ENCODE measurements at regions not wholly inside any gene's neighbourhood (a gene's known extent, or its start where the extent isn't known, plus 50 kb on each side); places are given as distances from the start of the nearest gene placed in this dataset.

DNA sequence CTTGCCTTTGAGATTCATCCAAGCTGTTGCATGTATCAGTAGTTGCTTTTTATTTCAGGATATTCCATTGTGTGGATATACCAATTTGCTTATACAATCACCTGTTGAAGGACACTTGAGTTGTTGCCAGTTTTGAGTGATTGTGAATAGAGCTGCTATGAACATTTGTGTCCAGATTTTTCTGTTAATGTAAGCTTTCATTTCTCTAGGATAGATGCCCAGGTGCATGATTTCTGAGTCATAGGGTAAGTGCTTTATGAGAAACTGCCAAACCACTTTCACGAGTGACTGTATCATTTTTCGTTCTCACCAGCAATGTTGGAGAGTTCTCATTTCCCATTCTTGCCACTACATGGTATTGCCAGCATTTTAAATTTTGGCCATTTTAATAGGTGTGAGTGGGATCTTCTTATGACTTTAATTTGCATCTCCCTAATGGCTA, 434.6 kb upstream of the RGS6 start:
- no peak overlapping the region for H3K4me3 ChIP-seq
- no peaks in the 10 kb centered on the region for H3K27me3 ChIP-seq
- WGBS, 5 donors, result 21 to 38% (median 29%) methylated on average over 2 of the region's 2 CpGs
- intact Hi-C loops (cut with DNase I; ENCODE audit: low total_unique reads), result no loop called here
- peaks cover 0 to 32% (median 12%) of the 10 kb centered on the region in 4 donors for H3K4me1 ChIP-seq
- no peaks in the 10 kb centered on the region for H3K9me3 ChIP-seq
- no peak for TF ChIP-seq EP300 (IDR thresholded peaks at IDR 0.05)
- no peak for TF ChIP-seq POLR2A (IDR thresholded peaks at IDR 0.05)
- TF ChIP-seq POLR2AphosphoS5 (IDR thresholded peaks at IDR 0.05), result no peak
- TF ChIP-seq, protein P1, sequence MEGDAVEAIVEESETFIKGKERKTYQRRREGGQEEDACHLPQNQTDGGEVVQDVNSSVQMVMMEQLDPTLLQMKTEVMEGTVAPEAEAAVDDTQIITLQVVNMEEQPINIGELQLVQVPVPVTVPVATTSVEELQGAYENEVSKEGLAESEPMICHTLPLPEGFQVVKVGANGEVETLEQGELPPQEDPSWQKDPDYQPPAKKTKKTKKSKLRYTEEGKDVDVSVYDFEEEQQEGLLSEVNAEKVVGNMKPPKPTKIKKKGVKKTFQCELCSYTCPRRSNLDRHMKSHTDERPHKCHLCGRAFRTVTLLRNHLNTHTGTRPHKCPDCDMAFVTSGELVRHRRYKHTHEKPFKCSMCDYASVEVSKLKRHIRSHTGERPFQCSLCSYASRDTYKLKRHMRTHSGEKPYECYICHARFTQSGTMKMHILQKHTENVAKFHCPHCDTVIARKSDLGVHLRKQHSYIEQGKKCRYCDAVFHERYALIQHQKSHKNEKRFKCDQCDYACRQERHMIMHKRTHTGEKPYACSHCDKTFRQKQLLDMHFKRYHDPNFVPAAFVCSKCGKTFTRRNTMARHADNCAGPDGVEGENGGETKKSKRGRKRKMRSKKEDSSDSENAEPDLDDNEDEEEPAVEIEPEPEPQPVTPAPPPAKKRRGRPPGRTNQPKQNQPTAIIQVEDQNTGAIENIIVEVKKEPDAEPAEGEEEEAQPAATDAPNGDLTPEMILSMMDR (IDR thresholded peaks at IDR 0.05), result no peak
- H3K36me3 ChIP-seq, result no peaks in the 10 kb centered on the region
- DNase-seq, result no peak
- H3K27ac ChIP-seq, result no peak overlapping the region

DNA sequence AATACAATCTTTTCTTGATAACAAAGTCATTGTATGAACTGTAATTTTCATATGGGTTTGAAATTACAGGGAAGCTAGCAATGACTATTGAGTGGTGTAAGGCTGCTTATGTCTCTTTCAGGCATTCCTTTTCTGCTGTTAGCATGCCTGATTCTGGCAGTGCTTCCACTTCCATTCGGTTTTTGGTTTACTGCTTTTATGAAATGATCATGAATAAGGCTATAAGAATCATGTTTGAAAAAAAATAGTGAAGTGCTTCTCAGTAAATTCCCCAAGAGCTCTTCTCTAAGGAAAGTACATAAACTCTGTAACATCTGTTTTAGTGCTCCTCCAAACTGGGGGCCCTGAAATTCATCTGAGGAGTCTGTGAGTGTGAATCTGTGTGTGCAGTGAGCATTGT, 434.0 kb upstream of the RGS6 start:
- no peaks in the 10 kb centered on the region for H3K36me3 ChIP-seq
- DNase-seq, result no peak
- no peaks in the 10 kb centered on the region for H3K27me3 ChIP-seq
- TF ChIP-seq EP300 (IDR thresholded peaks at IDR 0.05) (no peak), POLR2AphosphoS5 (IDR thresholded peaks at IDR 0.05) (no peak), POLR2A (IDR thresholded peaks at IDR 0.05) (no peak)
- TF ChIP-seq, protein P1 (IDR thresholded peaks at IDR 0.05), result no peak
- intact Hi-C loops (cut with DNase I; ENCODE audit: low total_unique reads), result no loop called here
- H3K4me1 ChIP-seq, result peaks cover 0 to 28% (median 11%) of the 10 kb centered on the region in 4 donors
- WGBS, 5 donors, result 42 to 50% (median 47%) methylated on average over 1 of the region's 1 CpG
- H3K4me3 ChIP-seq, result no peak overlapping the region
- no peaks in the 10 kb centered on the region for H3K9me3 ChIP-seq
- H3K27ac ChIP-seq, result no peak overlapping the region

DNA sequence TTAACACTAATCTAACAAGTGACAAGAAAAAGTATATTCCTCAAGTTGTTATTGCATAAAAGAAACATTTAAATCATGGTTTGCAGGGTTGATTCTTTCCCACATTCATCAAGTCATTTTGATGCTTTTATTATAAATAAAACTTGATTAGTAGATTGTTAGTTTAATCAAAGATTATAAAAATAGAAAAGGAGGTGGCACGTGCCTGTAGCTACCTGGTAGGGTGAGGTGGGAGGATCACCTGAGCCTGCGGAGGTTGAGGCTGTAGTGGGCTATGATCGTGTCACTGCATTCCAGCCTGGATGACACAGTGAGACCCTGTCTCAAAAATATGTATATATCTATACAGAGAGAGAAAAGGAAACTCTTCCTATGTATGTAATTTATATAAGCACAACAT, 433.2 kb upstream of the RGS6 start:
- Histone ChIP-seq H3K4me1 (peaks cover 0 to 20% (median 11%) of the 10 kb centered on the region in 4 donors), H3K9me3 (no peaks in the 10 kb centered on the region), H3K36me3 (no peaks in the 10 kb centered on the region), H3K27me3 (no peaks in the 10 kb centered on the region), H3K27ac (no peak overlapping the region), H3K4me3 (no peak overlapping the region)
- 79 to 91% (median 83%) methylated on average over 3 of the region's 3 CpGs for WGBS, 5 donors
- TF ChIP-seq EP300 (IDR thresholded peaks at IDR 0.05) (no peak), POLR2A (IDR thresholded peaks at IDR 0.05) (no peak), POLR2AphosphoS5 (IDR thresholded peaks at IDR 0.05) (no peak)
- TF ChIP-seq, protein P1 (IDR thresholded peaks at IDR 0.05), result no peak
- DNase-seq, result no peak
- intact Hi-C loops (cut with DNase I; ENCODE audit: low total_unique reads), result no loop called here

DNA sequence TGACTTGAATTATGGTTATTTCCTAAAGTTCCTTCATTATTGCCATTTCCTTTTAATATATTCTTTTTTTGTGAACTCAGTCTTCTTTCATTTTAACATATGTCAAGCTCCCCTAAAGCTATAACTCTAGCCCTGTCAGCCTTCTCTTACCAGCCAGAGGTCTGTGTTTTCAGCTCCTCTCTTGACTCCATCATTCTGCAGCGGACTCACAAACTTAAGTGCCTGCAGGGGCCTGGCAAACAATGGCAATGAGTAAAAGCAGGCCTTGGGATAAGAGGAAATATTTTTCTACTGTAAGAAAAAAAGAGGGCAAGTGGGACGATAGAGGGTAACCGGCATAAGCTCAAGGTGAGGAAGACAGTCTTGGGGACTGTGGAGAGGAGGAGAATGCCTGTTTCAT, 424.5 kb upstream of the RGS6 start:
- Histone ChIP-seq H3K4me3 (no peak overlapping the region), H3K4me1 (no peaks in the 10 kb centered on the region), H3K27ac (no peak overlapping the region), H3K9me3 (no peaks in the 10 kb centered on the region), H3K27me3 (no peaks in the 10 kb centered on the region), H3K36me3 (peaks cover 0 to 2% (median 1%) of the 10 kb centered on the region in 4 donors)
- TF ChIP-seq POLR2AphosphoS5 (IDR thresholded peaks at IDR 0.05), result no peak
- WGBS, 5 donors, result 89 to 97% (median 95%) methylated on average over 3 of the region's 3 CpGs
- intact Hi-C loops (cut with DNase I; ENCODE audit: low total_unique reads), result no loop called here
- DNase-seq, result no peak

DNA sequence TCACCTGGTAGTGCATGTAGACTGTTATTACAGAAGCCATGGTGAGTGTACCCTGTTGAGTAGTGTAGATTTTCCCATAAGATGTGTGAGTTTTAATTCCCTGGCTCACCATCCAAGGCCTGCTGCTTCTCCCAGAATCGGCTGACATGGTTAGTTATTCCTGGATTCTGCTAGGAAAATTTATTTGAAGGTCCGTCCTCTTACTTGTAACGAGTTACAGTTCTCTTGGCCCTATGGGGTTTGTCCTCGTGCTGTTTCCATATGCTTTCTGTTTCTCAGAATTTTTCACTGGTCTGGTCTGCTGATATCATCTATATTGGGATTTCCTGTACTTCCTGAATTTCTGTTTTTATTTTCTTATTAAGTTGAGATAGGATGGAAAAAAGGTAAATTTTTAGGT, 423.3 kb upstream of the RGS6 start:
- H3K9me3 ChIP-seq, result no peaks in the 10 kb centered on the region
- 79 to 92% (median 90%) methylated on average over 4 of the region's 4 CpGs for WGBS, 5 donors
- no peak overlapping the region for H3K4me3 ChIP-seq
- TF ChIP-seq POLR2A (IDR thresholded peaks at IDR 0.05) (no peak), POLR2AphosphoS5 (IDR thresholded peaks at IDR 0.05) (no peak), EP300 (IDR thresholded peaks at IDR 0.05) (no peak)
- TF ChIP-seq, protein P1 (IDR thresholded peaks at IDR 0.05), result no peak
- DNase-seq, result no peak
- intact Hi-C loops (cut with DNase I; ENCODE audit: low total_unique reads), result no loop called here
- H3K36me3 ChIP-seq, result peaks cover 0 to 15% (median 13%) of the 10 kb centered on the region in 4 donors
- H3K27ac ChIP-seq, result no peak overlapping the region
- H3K27me3 ChIP-seq, result no peaks in the 10 kb centered on the region
- no peaks in the 10 kb centered on the region for H3K4me1 ChIP-seq

Data from stomach (tissue), 8 donors.